ENCODE measurements at regions not wholly inside any gene's neighbourhood (a gene's known extent, or its start where the extent isn't known, plus 50 kb on each side); places are given as distances from the start of the nearest gene placed in this dataset.

GRCh38 chr6:43837507-43837906 is 67.5 kb downstream of the VEGFA start:
- TF ChIP-seq DNMT1 (CRISPR knock-in tag; IDR thresholded peaks at IDR 0.05) (no peak), ZUFSP (CRISPR knock-in tag; IDR thresholded peaks at IDR 0.05; ENCODE audit: borderline replicate concordance) (no peak), ZNF367 (CRISPR knock-in tag; IDR thresholded peaks at IDR 0.05; ENCODE audit: borderline replicate concordance) (no peak), EP300 (IDR thresholded peaks at IDR 0.05; ENCODE audit: low read depth in 2 of 2, low read length in 2 of 2) (no peak), EP300 (CRISPR knock-in tag; IDR thresholded peaks at IDR 0.05; ENCODE audit: borderline replicate concordance) (no peak), ZNF460 (CRISPR knock-in tag; IDR thresholded peaks at IDR 0.05; ENCODE audit: borderline replicate concordance) (no peak), SUZ12 (IDR thresholded peaks at IDR 0.05; ENCODE audit: low read depth, low read length) (no peak), ZNF329 (CRISPR knock-in tag; IDR thresholded peaks at IDR 0.05; ENCODE audit: low read depth) (no peak), MAX (IDR thresholded peaks at IDR 0.05) (no peak), ZNF121 (CRISPR knock-in tag; IDR thresholded peaks at IDR 0.05) (no peak), ZNF350 (CRISPR knock-in tag; IDR thresholded peaks at IDR 0.05; ENCODE audit: borderline replicate concordance, low read depth) (no peak)
- TF ChIP-seq, protein P1, sequence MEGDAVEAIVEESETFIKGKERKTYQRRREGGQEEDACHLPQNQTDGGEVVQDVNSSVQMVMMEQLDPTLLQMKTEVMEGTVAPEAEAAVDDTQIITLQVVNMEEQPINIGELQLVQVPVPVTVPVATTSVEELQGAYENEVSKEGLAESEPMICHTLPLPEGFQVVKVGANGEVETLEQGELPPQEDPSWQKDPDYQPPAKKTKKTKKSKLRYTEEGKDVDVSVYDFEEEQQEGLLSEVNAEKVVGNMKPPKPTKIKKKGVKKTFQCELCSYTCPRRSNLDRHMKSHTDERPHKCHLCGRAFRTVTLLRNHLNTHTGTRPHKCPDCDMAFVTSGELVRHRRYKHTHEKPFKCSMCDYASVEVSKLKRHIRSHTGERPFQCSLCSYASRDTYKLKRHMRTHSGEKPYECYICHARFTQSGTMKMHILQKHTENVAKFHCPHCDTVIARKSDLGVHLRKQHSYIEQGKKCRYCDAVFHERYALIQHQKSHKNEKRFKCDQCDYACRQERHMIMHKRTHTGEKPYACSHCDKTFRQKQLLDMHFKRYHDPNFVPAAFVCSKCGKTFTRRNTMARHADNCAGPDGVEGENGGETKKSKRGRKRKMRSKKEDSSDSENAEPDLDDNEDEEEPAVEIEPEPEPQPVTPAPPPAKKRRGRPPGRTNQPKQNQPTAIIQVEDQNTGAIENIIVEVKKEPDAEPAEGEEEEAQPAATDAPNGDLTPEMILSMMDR (CRISPR knock-in tag; IDR thresholded peaks at IDR 0.05): no peak
